SK-N-SH treated with all-trans-retinoic acid at 6 μM for 48 hours (cell line): ENCODE measurements at regions not wholly inside any gene's neighbourhood (a gene's known extent, or its start where the extent isn't known, plus 50 kb on each side); places are given as distances from the start of the nearest gene placed in this dataset.

Source experiments
- ATAC-seq: fragments of 200-7000 bp; cut with Tn5 transposase; 3 replicates; pipeline ENCODE4 v1.9.1; 2020; ENCODE audit warnings: mild to moderate bottlenecking, moderate library complexity
- ARNTL ChIP-seq: fragments of 450-650 bp; formaldehyde crosslinking; IDR thresholded peaks from 2 replicates; pipeline ENCODE4 v1.5.0; 2020; ENCODE audit warnings: low read depth, mild to moderate bottlenecking, moderate library complexity, borderline replicate concordance
- CSDC2 ChIP-seq: fragments of 250-450 bp; sonication (Bioruptor Pico); IDR thresholded peaks from 2 replicates; pipeline ENCODE4 v1.5.0; 2020; ENCODE audit warnings: mild to moderate bottlenecking, moderate library complexity
- ESRRG ChIP-seq: fragments of 250-450 bp; sonication (Bioruptor Pico); IDR thresholded peaks from 2 replicates; pipeline ENCODE4 v1.6.1; 2021; ENCODE audit warnings: mild to moderate bottlenecking
- GLIS3 ChIP-seq: fragments of 250-450 bp; sonication (Bioruptor Pico); IDR thresholded peaks from 2 replicates; pipeline ENCODE4 v1.5.0; 2020; ENCODE audit warnings: mild to moderate bottlenecking, moderate library complexity
- ISL1 ChIP-seq: fragments of 250-450 bp; sonication (Bioruptor Pico); IDR thresholded peaks from 2 replicates; pipeline ENCODE4 v2.1.2; 2022; ENCODE audit warnings: mild to moderate bottlenecking, moderate library complexity
- RARB ChIP-seq: fragments of 250-450 bp; sonication (Bioruptor Pico); IDR thresholded peaks from 2 replicates; pipeline ENCODE4 v1.8.0; 2021; ENCODE audit warnings: mild to moderate bottlenecking, moderate library complexity
- SNAI2 ChIP-seq: fragments of 250-450 bp; sonication (Bioruptor Pico); IDR thresholded peaks from 2 replicates; pipeline ENCODE4 v1.5.0; 2020; ENCODE audit warnings: mild to moderate bottlenecking, moderate library complexity
- TOX ChIP-seq: fragments of 250-450 bp; sonication (Bioruptor Pico); IDR thresholded peaks from 2 replicates; pipeline ENCODE4 v1.8.0; 2021; ENCODE audit warnings: mild to moderate bottlenecking, moderate library complexity, borderline replicate concordance
- TSHZ2 ChIP-seq: fragments of 250-450 bp; sonication (Bioruptor Pico); IDR thresholded peaks from 2 replicates; pipeline ENCODE4 v1.5.0; 2020; ENCODE audit warnings: mild to moderate bottlenecking, moderate library complexity
- ZC3H10 ChIP-seq: fragments of 250-450 bp; sonication (Bioruptor Pico); IDR thresholded peaks from 2 replicates; pipeline ENCODE4 v1.5.1; 2021; ENCODE audit warnings: mild to moderate bottlenecking, moderate library complexity
- ZFP3 ChIP-seq: fragments of 250-450 bp; sonication (Bioruptor Pico); IDR thresholded peaks from 2 replicates; pipeline ENCODE4 v1.5.0; 2020; ENCODE audit warnings: mild to moderate bottlenecking, moderate library complexity
- ZFP30 ChIP-seq: fragments of 450-650 bp; formaldehyde crosslinking; IDR thresholded peaks from 2 replicates; pipeline ENCODE4 v1.5.0; 2022; ENCODE audit warnings: mild to moderate bottlenecking, moderate library complexity
- ZNF565 ChIP-seq: fragments of 450-650 bp; formaldehyde crosslinking; conservative IDR thresholded peaks from 2 replicates; pipeline ENCODE4 v1.5.0; 2020; ENCODE audit warnings: low read depth, mild to moderate bottlenecking, moderate library complexity
- ZNF8 ChIP-seq: fragments of 450-650 bp; formaldehyde crosslinking; IDR thresholded peaks from 2 replicates; pipeline ENCODE4 v1.5.0; 2020; ENCODE audit warnings: mild to moderate bottlenecking, moderate library complexity
- TF ChIP-seq, protein P1 (sequence below): fragments of 250-450 bp; sonication (Bioruptor Pico); IDR thresholded peaks from 2 replicates; pipeline ENCODE4 v1.8.0; 2021; ENCODE audit warnings: low read depth, mild to moderate bottlenecking, moderate library complexity, borderline replicate concordance
- TF ChIP-seq, protein P2 (sequence below): fragments of 250-450 bp; sonication (Bioruptor Pico); IDR thresholded peaks from 2 replicates; pipeline ENCODE4 v1.5.1; 2021; ENCODE audit warnings: mild to moderate bottlenecking, moderate library complexity
- TF ChIP-seq, protein P3 (sequence below): fragments of 250-450 bp; sonication (Bioruptor Pico); IDR thresholded peaks from 2 replicates; pipeline ENCODE4 v1.5.1; 2020; ENCODE audit warnings: low read depth, mild to moderate bottlenecking, moderate library complexity
- TF ChIP-seq, protein P4 (sequence below): fragments of 250-450 bp; sonication (Bioruptor Pico); IDR thresholded peaks from 2 replicates; pipeline ENCODE4 v1.8.0; 2020; ENCODE audit warnings: mild to moderate bottlenecking, moderate library complexity, borderline replicate concordance

- TF ChIP-seq ARNTL (CRISPR knock-in tag), result no peak
- TF ChIP-seq ZFP3 (CRISPR knock-in tag), result no peak
- no peak for TF ChIP-seq ZC3H10
- no peak for TF ChIP-seq TSHZ2 (CRISPR knock-in tag)
- no peak for TF ChIP-seq SNAI2
- TF ChIP-seq, protein P1, sequence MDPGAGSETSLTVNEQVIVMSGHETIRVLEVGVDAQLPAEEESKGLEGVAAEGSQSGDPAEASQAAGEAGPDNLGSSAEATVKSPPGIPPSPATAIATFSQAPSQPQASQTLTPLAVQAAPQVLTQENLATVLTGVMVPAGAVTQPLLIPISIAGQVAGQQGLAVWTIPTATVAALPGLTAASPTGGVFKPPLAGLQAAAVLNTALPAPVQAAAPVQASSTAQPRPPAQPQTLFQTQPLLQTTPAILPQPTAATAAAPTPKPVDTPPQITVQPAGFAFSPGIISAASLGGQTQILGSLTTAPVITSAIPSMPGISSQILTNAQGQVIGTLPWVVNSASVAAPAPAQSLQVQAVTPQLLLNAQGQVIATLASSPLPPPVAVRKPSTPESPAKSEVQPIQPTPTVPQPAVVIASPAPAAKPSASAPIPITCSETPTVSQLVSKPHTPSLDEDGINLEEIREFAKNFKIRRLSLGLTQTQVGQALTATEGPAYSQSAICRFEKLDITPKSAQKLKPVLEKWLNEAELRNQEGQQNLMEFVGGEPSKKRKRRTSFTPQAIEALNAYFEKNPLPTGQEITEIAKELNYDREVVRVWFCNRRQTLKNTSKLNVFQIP, result no peak
- no peak for TF ChIP-seq TOX (CRISPR knock-in tag)
Observed at GRCh38 chr12:79521576-79521975, 169.2 kb downstream of the PAWR start.

DNA sequence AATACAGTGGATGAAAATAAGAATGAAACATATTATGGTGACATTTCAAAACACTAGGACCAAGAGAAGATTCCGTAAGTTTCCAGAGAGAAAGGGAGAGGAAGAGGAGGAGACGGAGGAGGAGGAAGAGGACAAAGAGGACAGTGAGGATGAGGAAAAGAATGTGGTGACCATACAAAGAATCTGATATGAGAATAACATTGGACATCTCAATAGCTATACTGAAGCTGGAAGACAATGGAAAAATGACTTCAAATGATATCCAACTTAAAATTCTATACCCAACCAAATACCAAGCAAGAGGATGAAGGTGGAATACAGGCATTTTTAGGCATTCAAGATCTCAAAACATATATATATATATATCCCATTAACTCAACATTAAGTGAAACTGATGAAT, 173.4 kb downstream of the PAWR start:
- ATAC-seq, result no peak
- TF ChIP-seq, protein P1, result no peak
- TF ChIP-seq, protein P2, sequence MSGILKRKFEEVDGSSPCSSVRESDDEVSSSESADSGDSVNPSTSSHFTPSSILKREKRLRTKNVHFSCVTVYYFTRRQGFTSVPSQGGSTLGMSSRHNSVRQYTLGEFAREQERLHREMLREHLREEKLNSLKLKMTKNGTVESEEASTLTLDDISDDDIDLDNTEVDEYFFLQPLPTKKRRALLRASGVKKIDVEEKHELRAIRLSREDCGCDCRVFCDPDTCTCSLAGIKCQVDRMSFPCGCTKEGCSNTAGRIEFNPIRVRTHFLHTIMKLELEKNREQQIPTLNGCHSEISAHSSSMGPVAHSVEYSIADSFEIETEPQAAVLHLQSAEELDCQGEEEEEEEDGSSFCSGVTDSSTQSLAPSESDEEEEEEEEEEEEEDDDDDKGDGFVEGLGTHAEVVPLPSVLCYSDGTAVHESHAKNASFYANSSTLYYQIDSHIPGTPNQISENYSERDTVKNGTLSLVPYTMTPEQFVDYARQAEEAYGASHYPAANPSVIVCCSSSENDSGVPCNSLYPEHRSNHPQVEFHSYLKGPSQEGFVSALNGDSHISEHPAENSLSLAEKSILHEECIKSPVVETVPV (CRISPR knock-in tag), result no peak
- TF ChIP-seq ZFP3 (CRISPR knock-in tag) (no peak), RARB (CRISPR knock-in tag) (no peak), TSHZ2 (CRISPR knock-in tag) (no peak), ESRRG (CRISPR knock-in tag) (no peak), CSDC2 (CRISPR knock-in tag) (no peak), GLIS3 (no peak), ISL1 (no peak), ZNF8 (CRISPR knock-in tag) (no peak), ZFP30 (CRISPR knock-in tag) (no peak), ZC3H10 (no peak), ZNF565 (CRISPR knock-in tag) (no peak), SNAI2 (no peak), TOX (CRISPR knock-in tag) (no peak)
- TF ChIP-seq, protein P3, sequence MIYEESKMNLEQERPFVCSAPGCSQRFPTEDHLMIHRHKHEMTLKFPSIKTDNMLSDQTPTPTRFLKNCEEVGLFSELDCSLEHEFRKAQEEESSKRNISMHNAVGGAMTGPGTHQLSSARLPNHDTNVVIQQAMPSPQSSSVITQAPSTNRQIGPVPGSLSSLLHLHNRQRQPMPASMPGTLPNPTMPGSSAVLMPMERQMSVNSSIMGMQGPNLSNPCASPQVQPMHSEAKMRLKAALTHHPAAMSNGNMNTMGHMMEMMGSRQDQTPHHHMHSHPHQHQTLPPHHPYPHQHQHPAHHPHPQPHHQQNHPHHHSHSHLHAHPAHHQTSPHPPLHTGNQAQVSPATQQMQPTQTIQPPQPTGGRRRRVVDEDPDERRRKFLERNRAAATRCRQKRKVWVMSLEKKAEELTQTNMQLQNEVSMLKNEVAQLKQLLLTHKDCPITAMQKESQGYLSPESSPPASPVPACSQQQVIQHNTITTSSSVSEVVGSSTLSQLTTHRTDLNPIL (CRISPR knock-in tag), result no peak
- TF ChIP-seq, protein P4, sequence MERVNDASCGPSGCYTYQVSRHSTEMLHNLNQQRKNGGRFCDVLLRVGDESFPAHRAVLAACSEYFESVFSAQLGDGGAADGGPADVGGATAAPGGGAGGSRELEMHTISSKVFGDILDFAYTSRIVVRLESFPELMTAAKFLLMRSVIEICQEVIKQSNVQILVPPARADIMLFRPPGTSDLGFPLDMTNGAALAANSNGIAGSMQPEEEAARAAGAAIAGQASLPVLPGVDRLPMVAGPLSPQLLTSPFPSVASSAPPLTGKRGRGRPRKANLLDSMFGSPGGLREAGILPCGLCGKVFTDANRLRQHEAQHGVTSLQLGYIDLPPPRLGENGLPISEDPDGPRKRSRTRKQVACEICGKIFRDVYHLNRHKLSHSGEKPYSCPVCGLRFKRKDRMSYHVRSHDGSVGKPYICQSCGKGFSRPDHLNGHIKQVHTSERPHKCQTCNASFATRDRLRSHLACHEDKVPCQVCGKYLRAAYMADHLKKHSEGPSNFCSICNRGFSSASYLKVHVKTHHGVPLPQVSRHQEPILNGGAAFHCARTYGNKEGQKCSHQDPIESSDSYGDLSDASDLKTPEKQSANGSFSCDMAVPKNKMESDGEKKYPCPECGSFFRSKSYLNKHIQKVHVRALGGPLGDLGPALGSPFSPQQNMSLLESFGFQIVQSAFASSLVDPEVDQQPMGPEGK (CRISPR knock-in tag), result no peak

More at GRCh38 chr12:79521576-79521975, 169.2 kb downstream of the PAWR start:
- no peak for ATAC-seq
